Stimulated activated CD4-positive, alpha-beta T cell treated with anti-CD3 and anti-CD28 coated beads, Interleukin-12 subunit alpha, Interleukin-12 subunit beta, amount 100 ng/mL, for 48 hours (primary cell): ENCODE measurements at regions not wholly inside any gene's neighbourhood (a gene's known extent, or its start where the extent isn't known, plus 50 kb on each side); places are given as distances from the start of the nearest gene placed in this dataset.

ENCODE experiments used
- DNase-seq, 3 donors: peaks; one replicate each; pipeline ENCODE4 v3.0.0-alpha.2; 2020; ENCODE audit warnings: low read depth in 2 of 3, low spot score in 1 of 3

DNA sequence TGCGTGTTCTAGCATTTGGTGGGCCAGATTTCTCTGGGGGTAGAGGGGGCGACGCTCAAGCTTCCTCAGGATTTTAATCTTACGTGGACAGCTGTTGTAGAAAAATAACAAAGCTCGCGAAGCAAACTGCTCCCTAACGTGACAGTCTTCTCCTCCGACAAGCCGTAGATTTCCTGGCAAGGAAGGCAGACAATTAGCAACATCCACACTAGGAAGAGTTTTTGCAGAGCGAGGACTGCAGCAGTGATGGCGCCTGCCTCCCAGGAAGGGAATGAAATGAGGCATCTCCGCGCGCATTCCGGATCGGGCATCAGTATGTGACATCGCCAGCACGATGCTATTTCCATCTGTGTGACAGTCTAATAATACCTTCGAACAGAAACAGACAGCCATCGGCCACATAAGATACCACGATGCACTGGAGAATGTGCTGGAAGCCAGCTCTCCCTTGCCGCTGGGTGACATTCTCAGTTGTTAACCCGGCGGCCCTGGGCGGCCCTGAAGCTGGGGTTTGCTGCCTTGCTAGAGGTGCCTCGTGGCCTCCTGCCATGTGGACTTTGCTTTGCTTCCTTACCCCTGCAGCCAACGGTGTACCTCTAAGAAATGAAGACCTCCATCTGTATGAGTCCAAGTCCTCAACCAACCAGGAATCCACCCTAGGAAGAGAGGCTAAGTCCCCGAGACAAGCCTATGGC lies 101.8 kb upstream of the AGAP1 start:
- DNase-seq: no peak

DNA sequence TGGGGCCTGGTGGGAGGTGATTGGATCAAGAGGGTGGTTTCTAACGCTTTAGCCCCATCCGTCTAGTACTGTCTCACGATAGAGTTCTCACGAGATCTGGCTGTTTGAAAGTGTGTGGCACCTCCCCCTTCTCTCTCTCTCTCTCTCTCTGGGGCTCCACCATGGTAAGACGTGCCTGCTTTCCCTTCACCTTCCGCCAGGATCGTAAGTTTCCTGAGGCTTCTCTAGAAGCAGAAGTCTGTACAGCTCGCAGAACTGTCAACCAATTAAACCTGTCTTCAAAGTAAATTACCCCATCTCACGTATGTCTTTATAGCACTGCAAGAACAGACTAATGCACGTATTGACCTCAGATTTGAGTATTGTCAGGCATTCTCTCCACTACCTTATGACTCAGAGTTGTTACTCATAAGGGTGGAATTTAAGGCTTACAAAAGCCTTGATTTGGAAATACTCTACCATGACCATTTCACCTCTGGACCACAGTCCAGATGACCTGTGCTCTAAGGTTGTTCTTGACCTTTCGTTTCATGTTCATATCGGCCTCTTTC lies 99.5 kb upstream of the AGAP1 start:
- no peak for DNase-seq

DNA sequence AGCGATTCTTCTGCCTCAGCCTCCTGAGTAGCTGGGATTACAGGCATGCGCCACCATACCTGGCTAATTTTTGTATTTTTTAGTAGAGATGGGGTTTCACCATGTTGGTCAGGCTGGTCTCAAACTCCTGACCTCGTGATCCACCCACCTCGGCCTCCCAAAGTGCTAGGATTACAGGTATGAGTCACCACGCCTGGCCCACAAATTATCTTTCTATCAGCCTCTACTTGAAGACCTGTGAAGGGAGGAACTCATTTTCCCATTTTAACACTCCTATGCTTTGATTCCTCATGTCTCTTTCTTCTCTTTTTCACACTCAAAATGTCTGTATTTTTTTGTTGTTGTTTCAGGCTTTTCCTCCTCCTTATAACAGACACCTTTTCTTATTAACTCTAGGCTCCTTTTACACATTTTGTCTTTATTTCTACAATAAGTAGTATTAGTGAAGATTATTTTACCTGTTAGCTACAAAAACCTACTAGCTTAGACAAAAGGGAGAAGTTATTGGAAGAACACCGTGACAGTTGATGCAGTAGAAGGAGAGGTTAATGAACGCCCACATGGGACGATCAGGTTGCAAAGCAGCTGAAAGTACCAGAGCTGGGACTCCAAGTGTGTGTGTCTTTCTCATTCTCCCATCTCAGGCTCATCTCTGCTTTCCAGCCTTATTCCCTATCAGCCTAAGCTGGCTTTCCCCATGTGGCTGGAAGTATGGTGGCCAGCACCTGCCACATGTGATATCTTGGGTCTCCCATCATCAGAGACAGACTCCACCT lies 97.6 kb upstream of the AGAP1 start:
- DNase-seq: no peak

DNA sequence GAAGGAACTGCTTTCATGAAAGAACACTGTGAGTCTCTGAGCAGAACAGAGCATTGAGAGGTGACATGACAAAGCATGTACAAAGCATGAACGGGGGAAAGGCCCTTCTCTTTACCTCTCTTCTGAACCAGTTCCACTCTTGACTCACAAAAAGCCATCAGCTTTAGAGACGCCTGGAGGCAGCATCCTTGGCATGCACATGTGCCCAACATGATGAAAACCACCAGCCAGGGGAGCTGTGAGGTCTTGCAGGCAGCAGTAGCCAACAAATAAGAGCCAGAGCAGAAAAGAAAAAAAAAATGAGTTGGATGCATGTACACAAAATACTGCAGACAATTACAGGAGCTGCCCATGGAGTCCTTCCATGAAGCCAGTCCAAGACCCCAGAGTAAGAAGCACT lies 95.5 kb upstream of the AGAP1 start:
- no peak for DNase-seq

DNA sequence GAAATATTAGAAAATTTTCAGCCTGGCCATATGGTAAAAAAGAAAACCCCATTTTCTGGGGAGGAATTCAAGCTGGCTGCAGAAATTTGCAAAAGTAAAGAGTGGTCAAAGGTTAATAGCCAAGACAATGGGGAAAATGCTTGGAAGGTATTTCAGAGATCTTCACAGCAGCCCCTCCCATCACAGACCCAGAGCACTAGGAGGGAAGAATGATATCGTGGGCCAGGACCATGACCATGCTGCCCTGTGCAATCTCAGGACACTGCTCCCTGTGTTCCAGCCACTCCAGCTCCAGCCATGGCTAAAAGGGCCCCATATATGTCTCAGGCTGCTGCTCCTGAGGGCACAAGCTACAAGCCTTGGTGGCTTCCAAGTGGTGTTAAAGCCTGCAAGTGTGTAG lies 93.9 kb upstream of the AGAP1 start:
- DNase-seq: no peak

DNA sequence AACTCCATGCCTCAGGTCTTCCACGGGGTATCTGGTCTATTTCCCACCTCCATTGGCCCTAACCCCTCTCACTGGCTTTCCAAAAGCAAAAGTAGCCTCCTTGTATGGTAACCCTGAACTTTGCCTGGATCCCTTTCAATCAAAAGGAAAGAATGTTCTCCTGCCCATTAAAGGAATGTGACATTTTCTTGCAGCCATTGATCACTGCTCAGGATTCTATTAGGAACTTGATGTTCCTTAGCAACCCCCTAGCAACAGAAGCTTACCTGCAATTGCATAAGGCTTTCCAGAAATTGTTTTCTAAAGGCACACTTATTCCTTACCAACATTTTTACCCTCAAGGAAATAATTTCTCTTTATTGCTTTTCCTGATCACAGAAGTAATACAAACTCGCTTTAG lies 91.4 kb upstream of the AGAP1 start:
- no peak for DNase-seq

DNA sequence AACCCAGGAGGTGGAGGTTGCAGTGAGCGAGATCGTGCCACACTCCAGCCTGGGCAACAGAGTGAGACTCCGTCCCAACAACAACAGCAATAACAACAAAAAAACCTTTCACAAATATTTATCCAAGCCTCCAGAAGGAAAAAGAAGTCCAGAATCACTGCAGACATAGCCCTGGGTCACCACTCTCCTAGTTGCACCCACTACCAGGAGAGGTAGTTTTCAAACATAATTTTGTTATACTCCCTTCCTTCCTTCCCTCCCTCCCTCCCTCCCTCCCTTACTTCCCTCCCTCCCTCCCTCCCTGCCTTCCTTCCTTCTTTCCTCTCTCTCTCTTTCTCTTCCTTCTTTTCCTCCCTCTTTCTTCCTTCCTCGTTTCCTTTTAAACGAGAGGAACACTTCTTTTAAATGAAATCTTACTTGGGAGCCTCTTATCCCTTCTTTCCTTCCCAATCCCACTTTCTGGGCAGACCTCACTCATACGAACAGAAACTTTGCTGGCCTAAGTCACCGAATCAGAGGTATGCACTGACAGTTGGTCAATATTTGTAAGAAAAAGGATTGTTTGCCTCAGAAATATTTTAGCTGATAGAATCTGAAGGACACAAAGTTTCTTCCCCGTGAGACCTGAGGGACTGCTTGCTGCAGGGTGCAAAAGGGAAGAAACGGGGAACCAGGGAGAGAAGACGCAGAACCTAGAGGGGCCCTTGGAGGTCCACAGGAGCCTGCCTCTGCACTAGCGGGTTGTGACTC lies 88.1 kb upstream of the AGAP1 start:
- no peak for DNase-seq

DNA sequence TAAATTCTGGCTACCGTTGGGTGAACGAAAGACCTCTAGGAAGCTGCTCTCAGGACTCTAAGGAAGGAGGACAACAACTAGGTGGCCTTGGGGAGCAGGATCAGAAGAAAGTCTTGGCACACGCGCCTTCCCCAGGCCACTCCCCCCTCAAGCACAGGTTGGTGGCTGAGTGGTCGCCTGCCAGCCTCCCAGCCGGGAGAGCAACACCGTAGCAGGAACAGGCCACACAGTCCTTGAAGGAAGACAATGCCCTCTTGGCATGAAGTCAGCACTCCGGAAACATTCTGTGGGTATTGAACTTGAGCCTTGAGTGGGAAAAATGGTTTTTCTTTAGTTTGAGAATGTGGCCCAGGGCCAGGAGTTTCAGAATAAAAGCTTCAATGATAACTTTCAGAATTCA lies 87.4 kb upstream of the AGAP1 start:
- DNase-seq: no peak

DNA sequence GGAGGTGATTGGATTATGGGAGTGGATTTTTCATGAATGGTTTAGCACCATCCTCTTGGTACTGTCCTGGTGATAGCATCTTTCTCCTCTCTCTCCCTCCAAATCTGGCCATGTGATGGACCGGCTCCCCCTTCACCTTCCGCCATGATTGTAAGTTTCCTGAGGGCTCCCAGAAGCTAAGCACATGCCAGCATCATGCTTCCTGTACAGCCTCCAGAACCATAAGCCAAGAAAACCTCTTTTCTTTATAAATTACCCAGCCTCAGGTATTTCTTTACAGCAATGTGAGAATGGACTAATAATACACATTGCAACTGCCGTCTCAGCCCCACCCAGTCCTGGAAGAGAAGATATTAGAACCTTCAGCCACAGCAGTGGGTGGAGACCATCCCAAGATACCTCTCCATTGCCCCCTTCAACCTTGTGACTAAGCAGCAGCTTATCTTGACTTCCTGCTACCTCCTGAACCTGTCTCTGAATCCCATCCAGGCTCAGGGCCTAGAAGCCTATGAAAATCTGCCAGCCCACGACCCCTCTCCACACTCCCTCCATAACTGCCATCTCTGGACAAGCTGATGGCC lies 81.8 kb upstream of the AGAP1 start:
- DNase-seq: no peak

DNA sequence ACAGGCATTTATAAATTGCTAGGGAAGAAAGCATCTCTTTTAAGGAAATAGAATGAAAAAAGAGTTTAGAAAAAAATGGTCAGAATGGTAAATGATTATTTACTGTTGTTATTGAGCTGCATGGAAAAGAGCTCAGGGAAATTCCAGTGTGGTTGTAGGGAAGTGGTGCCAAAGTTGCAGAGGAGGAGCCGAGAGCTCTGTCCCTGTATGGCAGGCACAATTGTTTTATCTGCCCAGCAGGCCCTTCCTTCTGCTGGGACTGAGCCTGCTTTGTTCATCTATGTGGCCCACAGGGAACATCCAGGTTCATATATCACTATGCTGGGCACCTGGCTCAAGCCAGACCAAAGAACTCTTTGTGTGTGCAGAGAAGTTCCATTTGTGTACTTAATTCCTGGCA lies 80.8 kb upstream of the AGAP1 start:
- DNase-seq: no peak

DNA sequence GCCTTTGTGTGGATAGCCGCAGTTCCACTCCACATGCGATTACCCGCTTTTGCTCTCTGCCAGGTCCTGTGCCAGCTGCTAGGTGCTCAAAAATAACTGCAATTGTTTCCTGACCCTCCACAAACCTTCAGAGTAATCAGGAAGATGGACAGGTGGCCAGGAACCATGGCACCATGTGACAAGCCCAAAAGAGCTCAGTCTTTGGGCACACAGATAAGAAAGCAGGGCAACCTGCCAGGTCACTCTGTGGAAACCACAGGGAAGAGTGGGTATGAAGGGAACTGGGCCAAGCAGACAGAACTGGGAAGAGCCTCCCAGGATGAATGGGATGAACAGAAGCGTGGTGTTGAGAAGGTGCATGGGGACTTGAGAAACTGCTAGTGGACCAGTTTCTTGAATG lies 79.4 kb upstream of the AGAP1 start:
- no peak for DNase-seq

DNA sequence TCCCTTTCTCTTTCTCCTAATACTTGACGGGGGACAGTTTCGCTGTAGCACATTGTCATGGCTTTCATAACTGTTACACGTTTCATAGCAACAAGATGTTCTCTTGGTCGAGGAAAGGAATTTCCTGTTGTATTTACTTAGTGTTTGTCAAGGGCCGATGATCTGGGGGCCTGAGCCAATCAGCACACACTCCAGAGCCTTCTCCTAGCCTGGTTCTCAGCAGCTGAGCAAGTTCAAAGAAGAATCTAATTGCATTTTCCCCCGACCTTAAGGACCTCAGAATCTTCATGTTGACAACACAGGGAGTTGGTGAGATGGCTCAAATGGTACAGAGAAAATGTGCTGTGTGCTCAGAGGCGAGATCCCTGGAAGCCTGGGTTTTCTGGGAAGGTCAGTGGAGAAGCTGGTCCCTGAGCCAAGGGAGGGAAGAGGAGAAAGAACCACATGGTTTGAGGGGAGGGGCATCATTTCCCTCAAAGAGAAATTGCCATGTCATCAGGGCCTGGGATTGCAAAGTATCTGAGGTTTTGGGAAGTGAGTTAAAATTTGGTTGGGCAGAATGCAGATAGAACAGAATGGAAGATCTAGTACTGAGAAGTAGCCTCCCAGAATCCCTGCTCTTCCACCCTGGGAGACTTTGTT lies 76.9 kb upstream of the AGAP1 start:
- DNase-seq: no peak

DNA sequence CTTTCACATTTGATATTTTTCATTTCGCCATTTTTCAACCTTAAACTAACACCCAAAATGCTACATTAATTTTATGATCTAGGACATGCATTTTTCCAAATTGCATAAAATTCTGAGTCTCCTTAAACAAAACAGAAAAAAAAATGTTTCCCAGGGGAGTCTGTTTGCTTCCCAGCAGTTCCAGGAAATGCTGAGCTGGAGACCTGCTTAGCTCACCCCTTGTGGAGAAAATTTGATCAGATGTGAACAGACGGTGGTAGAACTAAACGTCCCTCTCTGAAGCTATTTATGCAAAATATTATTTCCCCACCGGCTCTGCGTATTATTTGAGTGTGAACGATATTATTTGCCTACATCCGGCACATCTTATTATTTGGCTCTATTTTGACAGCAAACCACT lies 74.9 kb upstream of the AGAP1 start:
- no peak for DNase-seq

DNA sequence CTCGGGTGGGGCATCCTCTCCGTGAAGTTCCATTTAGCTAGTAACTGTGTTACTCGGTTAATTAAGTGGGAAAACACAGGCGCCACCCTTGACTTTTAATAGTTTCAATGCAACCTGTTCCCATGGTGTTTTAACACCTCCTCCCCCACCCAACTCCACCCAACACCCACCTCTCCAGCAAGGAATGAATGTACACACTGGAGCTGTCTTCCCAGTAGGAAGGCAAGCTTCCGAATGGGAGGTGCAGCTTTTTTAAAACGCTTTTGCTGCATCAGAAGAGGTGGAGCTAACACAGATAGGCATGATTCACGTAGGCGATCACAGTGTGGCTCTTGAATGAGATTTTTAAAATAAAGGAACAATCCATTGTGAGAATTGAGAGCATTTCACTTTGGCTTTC lies 73.8 kb upstream of the AGAP1 start:
- DNase-seq: no peak

DNA sequence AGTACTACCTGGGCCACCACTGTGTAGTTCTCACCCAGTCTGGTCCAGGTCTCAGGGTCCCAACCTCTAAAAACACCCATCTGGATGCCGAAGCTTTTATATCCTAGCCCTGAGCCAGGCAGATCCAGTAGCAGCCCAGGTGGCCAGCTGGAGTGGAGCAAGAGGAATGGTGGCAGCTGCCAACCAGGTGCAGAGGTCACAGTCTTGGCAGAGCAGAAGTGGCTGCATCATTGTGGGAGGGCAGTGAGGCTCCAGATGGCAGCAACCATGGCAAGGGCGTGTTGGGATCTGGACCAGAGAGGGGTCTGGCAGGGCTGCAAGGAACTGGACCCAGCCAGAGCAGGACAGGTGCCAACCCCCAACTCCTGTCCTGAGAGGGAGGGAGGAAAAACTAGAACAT lies 72.2 kb upstream of the AGAP1 start:
- DNase-seq: no peak

DNA sequence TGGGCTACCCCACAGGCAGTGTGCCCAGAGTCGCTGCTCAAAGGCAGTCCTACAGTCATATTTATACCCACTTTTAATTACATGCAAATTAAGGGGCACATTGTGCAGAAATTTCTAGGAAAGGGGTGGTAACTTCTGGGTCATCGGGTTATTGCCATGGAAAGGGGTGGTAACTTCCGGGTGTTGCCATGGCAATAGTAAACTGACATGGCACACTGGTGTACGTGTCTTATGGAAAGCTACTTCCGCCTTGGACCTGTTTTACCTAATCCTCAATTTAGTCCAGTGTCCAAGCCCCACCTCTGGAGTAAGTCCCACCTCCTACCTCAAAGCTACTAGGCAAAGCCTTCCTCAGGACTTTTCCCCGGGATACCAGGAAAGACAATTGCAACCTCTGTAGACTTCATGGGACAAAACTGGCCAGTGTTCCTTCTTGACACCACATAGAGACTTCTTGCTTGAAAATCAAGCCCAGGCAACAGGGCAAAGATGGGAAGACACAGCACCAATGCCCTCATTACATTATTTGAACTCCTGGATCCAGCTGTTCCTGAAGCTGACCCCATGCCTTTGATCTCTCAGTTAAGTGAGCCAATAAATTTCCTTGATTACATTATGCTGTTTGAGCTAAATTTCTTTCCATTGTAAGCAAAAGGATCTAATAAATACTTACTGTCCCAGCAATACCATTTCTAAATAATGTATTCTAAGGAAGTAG lies 63.3 kb upstream of the AGAP1 start:
- DNase-seq: no peak

DNA sequence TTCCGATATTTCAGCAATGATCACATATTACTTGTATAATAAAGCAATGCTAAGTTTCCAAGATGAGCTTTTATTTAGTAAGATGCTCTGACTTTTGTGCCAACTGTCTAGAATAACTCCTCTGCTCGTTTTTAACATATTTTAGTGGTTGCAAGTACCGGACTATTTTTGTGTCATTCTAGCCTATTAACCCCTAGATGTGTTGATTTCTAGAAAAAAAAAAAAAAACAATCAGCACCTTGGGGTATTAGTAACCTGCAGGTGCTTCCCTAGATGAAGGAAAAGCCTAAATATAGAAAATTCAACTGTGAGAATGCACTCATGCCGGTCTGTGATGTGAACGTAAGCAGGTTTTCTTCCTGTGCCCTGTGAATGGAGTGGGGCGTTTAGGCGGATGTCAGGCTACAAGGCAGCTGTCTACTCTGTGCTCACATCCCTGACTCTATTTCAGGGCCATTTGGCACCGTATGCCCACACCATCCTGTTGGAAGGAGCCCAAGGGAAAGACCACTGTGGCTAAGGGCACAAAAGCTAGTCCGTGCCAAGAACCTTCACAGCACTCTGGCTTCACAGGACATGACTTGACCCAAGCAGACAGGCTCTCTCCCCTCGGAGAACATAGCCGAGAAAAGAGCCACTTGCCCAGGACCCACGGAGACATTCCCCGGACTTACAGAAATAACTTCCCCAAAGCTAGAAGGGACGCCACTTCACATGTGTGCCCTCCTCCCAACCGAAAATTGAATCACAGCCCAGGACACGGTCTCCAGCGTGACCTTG lies 60.9 kb upstream of the AGAP1 start:
- no peak for DNase-seq

DNA sequence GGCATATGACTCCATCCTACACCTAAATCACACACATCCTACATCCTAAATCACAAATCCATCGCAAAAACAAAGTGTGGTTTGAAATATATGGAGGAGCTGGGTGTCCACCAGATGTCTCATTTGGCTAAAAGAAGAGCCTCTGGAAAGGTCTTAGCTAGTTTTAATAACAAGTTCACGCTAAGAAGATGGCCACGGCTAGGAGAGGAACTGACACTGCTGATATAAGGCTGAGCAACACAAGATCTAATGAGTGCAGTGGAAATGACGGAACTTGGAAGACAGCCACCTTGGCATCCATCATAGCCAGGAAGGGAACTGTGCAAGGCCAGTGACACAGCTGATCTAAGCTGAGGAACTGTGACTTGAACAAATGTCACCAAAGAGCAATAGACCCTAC lies 60.0 kb upstream of the AGAP1 start:
- DNase-seq: no peak

DNA sequence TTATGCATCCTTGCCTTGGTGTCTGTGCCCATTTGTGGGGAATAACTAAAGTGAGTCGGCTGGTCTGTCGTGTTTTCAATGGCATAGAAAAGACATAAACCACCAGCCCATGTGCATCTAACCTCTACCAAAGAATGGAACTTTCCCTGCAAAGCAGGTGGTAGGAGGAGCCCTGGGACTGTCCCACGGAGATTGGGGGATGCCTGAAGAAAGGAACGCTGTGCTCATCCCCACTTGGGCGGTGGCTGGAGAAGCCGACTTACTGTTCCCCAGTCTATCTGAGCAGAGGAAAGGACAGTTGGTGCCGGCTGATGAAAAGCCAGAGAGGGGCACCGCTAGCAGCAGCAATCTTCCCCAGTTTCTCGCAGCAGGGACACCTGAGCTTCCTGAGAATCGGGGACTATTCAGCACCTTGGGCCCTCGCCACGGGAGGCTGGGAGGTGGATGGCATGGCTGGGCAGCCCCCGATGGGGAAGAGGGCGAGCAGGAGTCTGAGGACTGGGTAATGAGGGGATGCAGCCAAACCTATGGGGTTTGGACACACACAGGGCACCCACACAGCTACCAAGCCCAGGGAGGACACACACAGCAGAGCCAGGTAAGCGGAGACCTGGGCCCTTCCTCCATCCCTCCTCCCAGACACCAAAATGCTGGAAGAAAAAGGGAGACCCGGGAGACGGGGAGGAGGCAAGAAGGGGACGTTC lies 53.7 kb upstream of the AGAP1 start:
- no peak for DNase-seq
